AG09319 (cell line): ENCODE measurements at regions not wholly inside any gene's neighbourhood (a gene's known extent, or its start where the extent isn't known, plus 50 kb on each side); places are given as distances from the start of the nearest gene placed in this dataset.

Experiments
- DNase-seq: peaks from one replicate; pipeline ENCODE4 v3.0.0-alpha.2; 2010; ENCODE audit warnings: low read depth; ENCODE audit errors: extremely low read depth
- TF ChIP-seq, protein P1 (sequence below): IDR thresholded peaks from 2 replicates; pipeline ENCODE4 v1.5.1; 2011; ENCODE audit warnings: low read depth, mild to moderate bottlenecking, inconsistent platforms, low read length, moderate library complexity

GRCh38 chr3:22366781-22367180 lies 615.8 kb upstream of the ZNF385D start:
- DNase-seq: no peak
- TF ChIP-seq, protein P1, sequence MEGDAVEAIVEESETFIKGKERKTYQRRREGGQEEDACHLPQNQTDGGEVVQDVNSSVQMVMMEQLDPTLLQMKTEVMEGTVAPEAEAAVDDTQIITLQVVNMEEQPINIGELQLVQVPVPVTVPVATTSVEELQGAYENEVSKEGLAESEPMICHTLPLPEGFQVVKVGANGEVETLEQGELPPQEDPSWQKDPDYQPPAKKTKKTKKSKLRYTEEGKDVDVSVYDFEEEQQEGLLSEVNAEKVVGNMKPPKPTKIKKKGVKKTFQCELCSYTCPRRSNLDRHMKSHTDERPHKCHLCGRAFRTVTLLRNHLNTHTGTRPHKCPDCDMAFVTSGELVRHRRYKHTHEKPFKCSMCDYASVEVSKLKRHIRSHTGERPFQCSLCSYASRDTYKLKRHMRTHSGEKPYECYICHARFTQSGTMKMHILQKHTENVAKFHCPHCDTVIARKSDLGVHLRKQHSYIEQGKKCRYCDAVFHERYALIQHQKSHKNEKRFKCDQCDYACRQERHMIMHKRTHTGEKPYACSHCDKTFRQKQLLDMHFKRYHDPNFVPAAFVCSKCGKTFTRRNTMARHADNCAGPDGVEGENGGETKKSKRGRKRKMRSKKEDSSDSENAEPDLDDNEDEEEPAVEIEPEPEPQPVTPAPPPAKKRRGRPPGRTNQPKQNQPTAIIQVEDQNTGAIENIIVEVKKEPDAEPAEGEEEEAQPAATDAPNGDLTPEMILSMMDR: no peak

DNA sequence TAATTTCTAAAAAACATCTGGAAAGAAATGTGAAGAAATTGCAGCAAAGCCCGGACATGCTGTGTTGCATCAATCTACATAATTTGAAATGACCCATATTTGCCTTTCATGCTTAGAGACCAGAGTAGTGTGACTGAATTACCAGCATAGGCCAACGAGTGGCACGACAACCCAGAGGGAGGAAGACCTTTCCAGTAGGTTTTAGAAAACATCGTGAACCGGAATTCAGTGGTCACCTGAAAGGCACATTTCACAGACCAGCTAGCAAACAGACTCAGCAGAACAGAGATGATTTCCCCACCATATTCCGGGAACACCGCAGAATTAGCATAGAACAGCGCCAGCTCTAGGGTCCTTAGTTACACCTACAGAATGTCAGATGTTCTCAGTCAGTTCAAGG lies 620.0 kb upstream of the ZNF385D start:
- TF ChIP-seq, protein P1: no peak
- no peak for DNase-seq

DNA sequence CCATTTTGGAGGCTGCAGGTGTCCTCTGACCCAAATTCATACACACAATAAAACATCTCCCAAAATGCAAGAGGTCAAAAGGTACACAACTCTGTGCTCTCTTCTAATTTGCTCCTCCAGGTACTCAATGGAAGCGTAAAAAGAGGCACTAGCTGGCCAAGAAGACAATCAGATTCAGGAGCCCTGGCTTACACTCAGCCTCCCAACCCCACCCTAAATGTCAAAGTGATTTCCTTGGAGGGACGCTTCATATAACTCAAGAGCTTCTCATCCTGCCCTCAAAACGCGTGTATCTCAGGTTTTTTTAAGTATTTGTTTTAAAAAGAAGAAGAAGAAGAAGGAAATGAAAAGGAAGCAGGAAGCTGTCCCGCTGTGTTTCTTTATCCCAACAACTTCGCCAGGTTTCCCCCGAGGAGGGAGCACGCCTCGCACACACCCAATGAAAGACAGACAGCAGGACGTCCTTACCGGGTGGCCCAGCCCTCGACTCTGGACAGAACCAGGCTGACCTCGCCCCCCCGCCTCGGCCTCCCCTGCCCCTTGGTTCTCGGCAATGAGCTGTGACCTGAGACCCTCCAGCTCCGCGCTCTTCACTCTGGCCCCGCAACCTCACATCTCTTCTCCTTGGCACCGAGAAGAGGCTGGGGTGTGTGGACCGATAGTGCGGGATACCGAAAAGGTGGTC lies 620.7 kb upstream of the ZNF385D start:
- DNase-seq: no peak

GRCh38 chr3:22372292-22373062 lies 621.5 kb upstream of the ZNF385D start:
- DNase-seq: no peak
- TF ChIP-seq, protein P1: no peak

More for the DNA sequence above, 620.7 kb upstream of the ZNF385D start:
- TF ChIP-seq, protein P1: no peak

- no peak for DNase-seq
These were observed 622.2 kb upstream of the ZNF385D start for GRCh38 chr3:22373182-22373581.

DNA sequence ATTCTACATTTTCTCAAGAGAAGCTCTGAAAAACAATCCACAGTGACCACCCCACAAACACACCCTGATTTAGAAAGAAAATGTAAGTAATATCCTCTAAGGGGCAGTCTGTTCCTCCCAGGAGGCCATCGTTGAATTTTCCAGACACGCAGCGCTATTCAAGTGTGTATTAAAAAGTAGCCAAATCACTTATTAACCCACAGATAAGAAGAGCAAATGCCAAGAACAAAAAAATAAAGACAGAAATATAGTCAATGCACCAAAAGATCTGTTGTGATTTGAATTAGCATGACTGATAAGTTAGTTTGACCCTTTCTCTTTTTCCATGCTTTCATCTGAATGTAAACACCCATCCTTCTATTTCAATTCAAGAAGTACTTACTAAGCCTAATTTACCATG lies 622.8 kb upstream of the ZNF385D start:
- TF ChIP-seq, protein P1: no peak
- no peak for DNase-seq

More at GRCh38 chr3:22373182-22373581, 622.2 kb upstream of the ZNF385D start:
- TF ChIP-seq, protein P1: no peak

- TF ChIP-seq, protein P1: no peak
These were observed 626.4 kb upstream of the ZNF385D start for GRCh38 chr3:22377421-22377820.

More at GRCh38 chr3:22377421-22377820, 626.4 kb upstream of the ZNF385D start:
- no peak for DNase-seq
